ENCODE measurements at regions not wholly inside any gene's neighbourhood (a gene's known extent, or its start where the extent isn't known, plus 50 kb on each side); places are given as distances from the start of the nearest gene placed in this dataset.
"Not testable (repeated sequence)": the region's sequence is repeated elsewhere in the genome, so short reads cannot be mapped to it uniquely, and the experiment has no call there.

GRCh38 chr15:38002883-38003477 is 68.5 kb downstream of the TMCO5A start:
- no peak for DNase-seq

DNA sequence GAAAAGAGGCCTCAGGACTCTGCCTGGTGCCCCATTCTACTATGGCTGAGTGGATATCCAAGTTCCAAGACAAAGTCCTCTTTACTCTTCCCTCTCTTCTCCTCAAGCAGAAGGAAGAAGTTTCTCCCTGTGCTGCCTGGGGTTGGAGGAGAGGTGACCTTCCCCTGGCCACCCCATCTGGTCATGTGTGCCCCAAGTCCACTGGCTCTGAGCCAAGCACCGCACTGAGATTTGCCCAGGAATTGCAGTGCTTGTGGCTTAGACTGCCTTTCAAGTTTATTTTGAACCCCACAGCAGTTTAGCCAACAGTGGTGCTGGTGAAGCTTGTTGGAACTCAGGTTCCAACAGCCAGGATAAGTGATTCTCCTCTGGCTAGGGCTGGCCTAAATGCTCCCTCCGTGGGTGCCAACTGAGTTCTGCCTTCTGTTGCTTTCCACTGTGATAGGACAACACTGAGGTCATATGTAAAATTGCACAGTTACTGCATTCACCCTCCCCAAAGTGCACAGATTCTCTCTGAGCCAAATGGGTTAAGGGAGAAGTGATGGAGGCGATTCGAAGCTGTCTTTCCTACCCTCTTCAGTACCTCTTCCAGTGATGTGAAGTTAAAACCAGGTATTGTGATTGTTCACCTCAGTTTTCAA is 69.9 kb downstream of the TMCO5A start:
- no peak for DNase-seq

- DNase-seq: no peak
These were observed 71.7 kb downstream of the TMCO5A start for GRCh38 chr15:38005953-38006808.

- DNase-seq: no peak
These were observed 76.0 kb downstream of the TMCO5A start for GRCh38 chr15:38010395-38010794.

- no peak for DNase-seq
These were observed 78.5 kb downstream of the TMCO5A start for GRCh38 chr15:38012894-38013293.

DNA sequence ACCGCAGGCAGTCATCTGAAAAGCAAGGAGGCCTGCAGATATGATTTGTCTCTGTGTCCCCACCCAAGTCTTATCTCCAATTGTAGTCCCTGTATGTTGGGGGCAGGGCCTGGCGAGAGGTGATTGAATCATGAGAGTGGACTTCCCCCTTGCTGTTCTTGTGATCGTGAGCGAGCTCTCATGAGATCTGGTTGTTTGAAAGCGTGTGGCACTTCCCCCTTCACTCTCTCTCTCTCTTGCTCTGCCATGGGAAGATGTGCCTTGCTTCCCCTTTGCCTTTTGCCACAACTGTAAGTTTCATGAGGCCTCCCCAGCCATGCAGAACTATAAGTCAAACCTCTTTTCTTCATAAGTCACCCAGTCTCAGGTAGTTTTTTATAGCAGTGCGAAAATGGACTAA is 83.3 kb downstream of the TMCO5A start:
- DNase-seq: no peak

GRCh38 chr15:38019066-38019465 is 84.6 kb downstream of the TMCO5A start:
- DNase-seq: no peak

- no peak for DNase-seq
These were observed 86.8 kb downstream of the TMCO5A start for GRCh38 chr15:38021259-38021658.

- no peak for DNase-seq
These were observed 90.1 kb downstream of the TMCO5A start for GRCh38 chr15:38024293-38025091.

DNA sequence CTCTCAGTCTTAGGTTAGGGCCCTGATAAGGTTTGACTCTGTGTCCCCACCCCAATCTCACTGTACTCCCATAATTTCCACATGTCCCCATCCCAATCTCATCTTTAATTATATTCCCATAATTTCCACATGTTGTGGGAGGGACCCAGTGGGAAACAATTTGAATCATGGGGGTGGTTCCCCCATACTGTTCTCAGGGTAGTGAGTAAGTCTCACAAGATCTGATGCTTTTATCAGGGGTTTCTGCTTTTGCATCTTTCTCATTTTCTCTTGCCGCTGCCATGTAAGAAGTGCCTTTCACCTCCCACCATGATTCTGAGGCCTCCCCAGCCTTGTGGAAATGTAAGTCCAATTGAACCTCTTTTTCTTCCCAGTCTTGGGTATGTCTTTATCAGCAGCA is 91.2 kb downstream of the TMCO5A start:
- not testable (repeated sequence) for DNase-seq

- no peak for DNase-seq
These were observed 94.4 kb downstream of the TMCO5A start for GRCh38 chr15:38028869-38029268.

DNA sequence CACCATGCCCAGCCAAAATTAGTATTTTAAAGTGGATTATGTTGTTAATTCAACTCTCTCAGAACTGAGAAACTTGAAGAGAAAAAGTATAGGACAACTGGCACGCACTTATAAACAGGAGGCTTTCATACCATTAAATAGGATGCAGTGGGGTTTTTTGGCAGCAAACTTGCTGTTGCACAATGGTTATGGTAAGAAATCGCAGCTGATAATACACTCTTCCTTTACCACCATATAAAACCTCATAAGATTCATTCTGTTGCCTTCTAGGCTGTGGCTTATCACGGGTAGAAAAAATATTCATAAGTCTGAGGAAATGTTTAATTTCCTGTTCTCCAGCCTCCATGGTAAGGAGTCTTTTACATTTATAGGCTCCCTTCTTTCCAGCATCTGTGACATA is 95.3 kb downstream of the TMCO5A start:
- DNase-seq: no peak

DNA sequence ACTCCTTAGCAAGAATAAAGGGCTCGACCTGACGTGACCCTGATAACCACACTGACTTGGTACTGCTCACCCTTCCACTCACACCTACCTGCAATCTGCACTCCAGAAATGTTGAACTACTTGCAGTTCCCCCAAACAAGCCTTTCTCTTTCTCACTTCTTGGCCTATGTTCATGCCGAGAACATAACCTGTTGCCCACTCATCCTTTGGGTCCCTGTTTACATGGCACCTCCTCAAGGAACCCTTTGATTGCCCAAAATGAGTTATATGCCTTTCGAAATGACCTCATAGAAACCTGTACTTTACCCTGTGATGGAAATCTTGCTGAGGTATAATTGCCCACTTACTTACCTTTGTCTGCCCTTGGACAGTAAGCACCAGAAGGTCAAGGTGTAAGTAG is 96.2 kb downstream of the TMCO5A start:
- DNase-seq: no peak

DNA sequence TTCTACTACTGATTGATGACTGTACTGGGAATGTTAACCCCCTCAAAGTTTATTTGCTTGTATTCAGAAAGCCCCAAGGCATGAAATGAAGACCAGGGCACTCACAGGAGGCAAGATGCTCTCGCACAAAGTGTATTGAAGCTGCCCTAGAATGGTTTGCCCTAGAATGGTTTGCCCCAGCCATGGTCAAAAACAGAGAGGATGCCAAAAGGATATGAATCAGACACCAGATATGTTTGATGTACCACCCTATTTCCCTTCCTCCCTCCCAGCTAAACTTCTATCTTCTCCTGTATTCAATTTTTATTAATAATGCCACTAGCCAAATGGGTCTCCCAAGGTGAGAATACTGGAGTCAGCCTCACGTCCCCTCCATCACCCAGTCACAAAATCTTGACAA is 101.3 kb downstream of the TMCO5A start:
- DNase-seq: no peak

DNA sequence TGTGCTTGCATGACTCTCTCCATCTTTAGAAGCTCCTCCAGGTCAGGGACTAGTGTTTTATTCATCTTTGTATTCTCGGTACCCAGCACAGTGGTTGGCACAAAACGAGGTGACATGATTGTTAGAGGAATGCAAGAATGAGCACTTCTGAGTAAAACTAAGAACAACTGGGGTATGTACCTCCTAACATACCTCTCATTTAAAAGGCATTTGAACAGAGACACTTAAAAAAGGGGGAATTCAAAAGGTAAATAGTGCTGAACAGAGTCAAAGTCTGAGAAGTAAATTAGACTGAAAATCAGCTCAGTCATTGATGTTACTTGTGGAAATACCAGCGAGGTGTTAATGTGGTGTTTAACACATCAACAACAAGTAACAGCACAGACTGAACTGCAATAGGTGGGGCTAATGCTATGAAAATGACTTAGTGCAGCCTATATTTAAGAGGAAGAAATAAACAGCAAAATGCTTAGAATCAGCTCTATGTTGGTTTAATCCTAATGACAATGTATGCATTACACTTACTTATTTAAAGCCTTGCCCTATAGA is 102.4 kb downstream of the TMCO5A start:
- no peak for DNase-seq

DNA sequence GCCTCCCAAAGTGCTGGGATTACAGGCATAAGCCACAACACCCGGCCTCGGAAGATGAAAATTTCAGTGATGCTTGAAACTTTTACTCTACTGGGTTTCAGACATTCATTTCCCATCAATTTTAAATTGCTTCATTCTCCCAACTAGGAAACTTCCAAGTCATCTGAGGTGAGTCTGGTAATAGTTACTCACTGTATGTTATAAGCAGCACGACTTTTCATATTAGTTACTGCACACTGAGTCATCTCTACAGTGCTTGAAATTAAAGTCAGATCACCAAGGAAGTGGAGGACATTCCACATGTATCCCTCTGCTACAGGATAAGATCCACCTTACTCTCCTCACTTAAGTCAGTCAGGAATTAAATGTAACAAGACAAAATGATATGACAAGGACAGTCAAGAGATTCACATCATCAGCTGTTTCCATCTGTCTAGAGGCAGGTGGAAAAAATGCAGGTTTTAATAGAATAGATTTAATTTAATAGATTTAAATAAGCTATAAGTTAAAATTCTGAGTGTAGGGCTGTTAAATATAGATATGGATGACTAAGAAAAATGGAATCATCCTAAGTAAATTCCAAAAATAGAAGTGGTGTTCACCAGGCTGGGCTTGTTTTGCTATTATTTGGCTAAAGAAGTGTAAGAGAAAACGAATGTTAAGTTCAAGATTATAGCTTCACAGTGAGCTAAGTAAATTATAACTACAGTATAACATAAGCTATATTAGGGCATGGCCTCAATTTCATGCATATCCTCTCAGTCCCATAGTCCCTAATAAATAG is 104.4 kb downstream of the TMCO5A start:
- DNase-seq: no peak

DNA sequence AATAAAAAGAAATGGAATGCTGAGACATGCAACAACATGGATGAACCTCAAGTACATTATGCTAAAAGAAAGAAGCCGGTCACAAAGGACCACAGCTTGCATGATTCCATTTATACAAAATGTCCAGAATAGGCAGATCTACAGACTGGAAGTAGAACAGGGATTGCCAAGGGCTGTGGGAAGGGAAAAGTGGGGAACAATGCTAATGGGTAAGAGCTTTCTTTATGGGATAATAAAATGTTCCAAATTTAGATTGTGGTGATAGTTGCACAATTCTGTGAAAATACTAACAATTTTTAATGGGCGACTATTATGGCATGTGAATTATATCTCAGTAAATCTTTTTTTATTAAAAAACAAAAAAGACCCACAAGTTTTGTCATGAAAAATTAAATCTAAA is 106.2 kb downstream of the TMCO5A start:
- DNase-seq: no peak

DNA sequence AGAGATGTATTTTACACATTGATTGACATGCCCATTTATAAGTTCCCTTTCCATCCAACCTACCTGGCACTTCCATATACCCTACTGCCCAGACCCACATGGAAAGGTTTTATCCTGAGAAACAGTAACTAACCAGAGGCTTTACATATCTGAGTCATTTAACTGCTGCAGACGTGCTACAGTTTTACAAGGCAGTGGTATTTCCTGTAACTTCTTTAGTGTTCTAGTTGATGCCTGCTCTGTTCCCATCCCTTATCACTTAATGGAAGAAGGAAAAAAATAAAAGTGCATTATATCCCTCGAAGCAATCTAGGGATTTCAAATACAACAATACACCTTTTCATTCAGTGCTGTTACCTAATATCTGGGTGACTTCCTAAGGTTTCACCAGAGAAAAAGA is 107.1 kb downstream of the TMCO5A start:
- no peak for DNase-seq

- no peak for DNase-seq
These were observed 107.8 kb downstream of the TMCO5A start for GRCh38 chr15:38042211-38042610.

- no peak for DNase-seq
These were observed 108.4 kb downstream of the TMCO5A start for GRCh38 chr15:38042707-38043445.

DNA sequence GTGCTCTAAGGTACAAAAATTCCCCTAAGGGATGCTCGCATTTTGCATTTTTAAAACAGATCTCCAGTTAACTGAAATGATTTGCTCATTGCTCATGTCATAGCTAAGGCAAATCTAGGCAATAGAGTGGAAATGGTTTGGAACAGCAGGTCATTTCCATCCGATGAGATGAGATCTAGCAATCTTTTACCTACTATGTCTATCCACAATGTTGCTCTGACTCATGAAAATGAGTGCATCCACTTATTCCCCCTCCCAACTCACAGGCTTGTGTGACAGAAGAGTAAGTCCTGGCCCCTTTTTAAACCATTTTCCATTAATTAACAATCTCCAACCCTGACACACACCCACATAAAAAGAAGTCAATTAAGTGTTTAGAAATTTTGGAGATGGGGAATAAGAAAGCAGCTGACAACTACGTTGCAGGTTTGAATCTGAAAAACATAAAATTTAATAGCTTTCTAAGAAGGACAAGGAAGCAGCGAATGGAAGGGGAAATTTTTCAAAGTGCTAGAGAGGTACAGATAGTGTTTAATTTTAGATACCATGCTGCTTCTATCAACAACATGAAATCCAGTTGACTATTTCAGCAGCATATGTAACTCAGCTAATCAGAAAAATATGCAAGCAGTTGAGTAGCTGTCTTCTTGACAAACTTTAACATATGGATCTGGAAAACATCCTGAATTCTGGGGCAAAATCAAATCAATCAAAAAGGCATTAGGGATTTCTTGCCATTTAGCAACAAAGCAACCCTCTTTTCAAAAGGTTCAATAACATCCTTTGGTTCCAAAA is 112.0 kb downstream of the TMCO5A start:
- DNase-seq: no peak
